K562 (cell line): ENCODE measurements at regions not wholly inside any gene's neighbourhood (a gene's known extent, or its start where the extent isn't known, plus 50 kb on each side); places are given as distances from the start of the nearest gene placed in this dataset.

Experiments
- ILK ChIP-seq: fragments of 450-650 bp; IDR thresholded peaks from 2 replicates; pipeline ENCODE4 v1.6.1; 2016; ENCODE audit warnings: missing genetic modification characterization, low read depth, mild to moderate bottlenecking, missing compliant biosample characterization, moderate library complexity, borderline replicate concordance
- IRF1 ChIP-seq: sonication (generic); formaldehyde crosslinking; IDR thresholded peaks from 2 replicates; pipeline ENCODE4 v1.8.0; 2022; ENCODE audit warnings: missing genetic modification reagents, mild to moderate bottlenecking, borderline replicate concordance
- MTA1 ChIP-seq: fragments of 450-650 bp; IDR thresholded peaks from 2 replicates; pipeline ENCODE4 v1.6.1; 2017; ENCODE audit warnings: borderline replicate concordance
- PHB2 ChIP-seq: fragments of 450-650 bp; IDR thresholded peaks from 2 replicates; pipeline ENCODE4 v1.6.1; 2017; ENCODE audit warnings: low read depth
- PREB ChIP-seq: sonication (generic); formaldehyde crosslinking; IDR thresholded peaks from 2 replicates; pipeline ENCODE4 v1.8.1; 2023; ENCODE audit warnings: mild to moderate bottlenecking, missing genetic modification reagents
- RBM25 ChIP-seq: fragments of 200-400 bp; formaldehyde crosslinking; IDR thresholded peaks from 2 replicates; pipeline ENCODE4 v1.6.1; 2018; ENCODE audit warnings: low read length, low read depth, moderate library complexity; ENCODE audit not compliant: severe bottlenecking
- RERE ChIP-seq: sonication (generic); formaldehyde crosslinking; IDR thresholded peaks from 2 replicates; pipeline ENCODE4 v1.8.0; 2023; ENCODE audit warnings: missing genetic modification reagents, mild to moderate bottlenecking, borderline replicate concordance
- SMARCC2 ChIP-seq: fragments of 450-650 bp; IDR thresholded peaks from 2 replicates; pipeline ENCODE4 v1.6.1; 2017; ENCODE audit warnings: antibody characterized with exemption, moderate library complexity, mild to moderate bottlenecking, low read depth
- ZBED1 ChIP-seq: IDR thresholded peaks from 2 replicates; pipeline ENCODE4 v1.6.1; 2014
- ZNF12 ChIP-seq: sonication (generic); formaldehyde crosslinking; IDR thresholded peaks from 2 replicates; pipeline ENCODE4 v1.4.0; 2020; ENCODE audit warnings: mild to moderate bottlenecking, missing genetic modification reagents
- ZNF24 ChIP-seq: fragments of 450-650 bp; IDR thresholded peaks from 2 replicates; pipeline ENCODE4 v1.6.1; 2016

- TF ChIP-seq PHB2 (no peak), ILK (tag) (no peak), RERE (CRISPR knock-in tag) (no peak), MTA1 (no peak), ZNF24 (no peak), SMARCC2 (no peak), IRF1 (CRISPR knock-in tag) (no peak), ZNF12 (CRISPR knock-in tag) (no peak), ZBED1 (no peak), RBM25 (no peak), PREB (no peak)
Observed at GRCh38 chr21:35850029-35850428, 210.3 kb downstream of the SETD4 start (continued).
